Activated naive CD4-positive, alpha-beta T cell treated with anti-CD3 and anti-CD28 coated beads, Interleukin-2, amount 10 ng/mL, durations not matched to agents 7 days and 5 days (primary cell): ENCODE measurements at regions not wholly inside any gene's neighbourhood (a gene's known extent, or its start where the extent isn't known, plus 50 kb on each side); places are given as distances from the start of the nearest gene placed in this dataset.

Source experiments
- CTCF ChIA-PET: fragments of 350-600 bp; sonication (Branson Sonifier 250); formaldehyde crosslinking; loops from one replicate; lab custom pipeline; 2021; ENCODE audit warnings: antibody characterized with exemption; lab: Charles Lee
- DNase-seq: peaks from one replicate; pipeline ENCODE4 v3.0.0-alpha.2; 2020
- H3K27ac Mint-ChIP-seq: one replicate; pipeline ENCODE4 v1.8.0; 2021; ENCODE audit warnings: mild to moderate bottlenecking, moderate library complexity, mixed read lengths
- H3K27me3 Mint-ChIP-seq: one replicate; pipeline ENCODE4 v1.8.0; 2021; ENCODE audit warnings: mild to moderate bottlenecking, mixed read lengths
- H3K36me3 Mint-ChIP-seq: one replicate; pipeline ENCODE4 v1.8.0; 2021; ENCODE audit warnings: mixed read lengths
- H3K4me1 Mint-ChIP-seq: one replicate; pipeline ENCODE4 v1.8.0; 2021; ENCODE audit warnings: mixed read lengths
- H3K4me3 Mint-ChIP-seq: one replicate; pipeline ENCODE4 v1.8.0; 2021; ENCODE audit warnings: mild to moderate bottlenecking, moderate library complexity, mixed read lengths
- H3K9me3 Mint-ChIP-seq: one replicate; pipeline ENCODE4 v1.8.0; 2021; ENCODE audit warnings: mixed read lengths

DNA sequence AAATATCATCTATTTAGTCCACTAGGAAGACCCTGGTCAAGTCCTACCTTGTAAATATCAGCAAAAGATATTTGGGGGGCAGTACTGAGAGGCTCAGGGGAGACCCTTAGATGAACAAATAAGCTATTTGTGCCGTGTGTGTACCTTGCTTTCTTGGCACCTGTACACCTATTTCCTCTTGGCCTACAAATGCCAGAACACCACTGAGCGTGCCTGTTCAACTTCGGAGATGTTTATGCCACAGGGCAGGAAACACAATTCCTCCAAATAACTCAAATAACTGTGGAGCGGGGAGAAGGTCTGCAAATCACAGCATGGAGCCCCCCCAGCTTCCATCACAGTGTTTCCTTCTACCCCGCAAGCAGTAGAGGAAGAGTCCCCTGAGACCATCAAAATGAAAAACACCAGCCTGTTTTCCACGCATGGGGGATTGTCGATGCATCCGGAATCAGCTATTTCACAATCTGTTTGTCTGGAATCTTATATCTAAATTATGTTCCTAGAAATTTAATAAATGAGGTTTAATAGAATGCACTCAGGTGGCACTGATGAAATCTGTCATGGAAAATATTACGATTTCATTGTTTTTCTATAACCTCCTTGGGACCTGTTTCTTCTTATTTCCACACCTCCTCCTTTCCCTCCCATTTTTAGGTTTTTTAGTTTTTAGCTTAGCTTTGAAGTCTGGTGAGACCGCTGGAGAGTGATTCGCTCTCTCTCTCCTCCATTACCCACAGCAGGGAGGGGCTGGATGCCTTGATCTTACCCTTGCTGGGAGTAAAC is 254.0 kb upstream of the SRRM4 start:
- H3K27me3 Mint-ChIP-seq = no peaks in the 10 kb centered on the region
- no peak for DNase-seq
- H3K4me1 Mint-ChIP-seq = no peaks in the 10 kb centered on the region
- no peak overlapping the region for H3K27ac Mint-ChIP-seq
- no peak overlapping the region for H3K4me3 Mint-ChIP-seq
- peaks cover 5% of the 10 kb centered on the region for H3K9me3 Mint-ChIP-seq
- no peaks in the 10 kb centered on the region for H3K36me3 Mint-ChIP-seq
- CTCF ChIA-PET = no interaction called here

DNA sequence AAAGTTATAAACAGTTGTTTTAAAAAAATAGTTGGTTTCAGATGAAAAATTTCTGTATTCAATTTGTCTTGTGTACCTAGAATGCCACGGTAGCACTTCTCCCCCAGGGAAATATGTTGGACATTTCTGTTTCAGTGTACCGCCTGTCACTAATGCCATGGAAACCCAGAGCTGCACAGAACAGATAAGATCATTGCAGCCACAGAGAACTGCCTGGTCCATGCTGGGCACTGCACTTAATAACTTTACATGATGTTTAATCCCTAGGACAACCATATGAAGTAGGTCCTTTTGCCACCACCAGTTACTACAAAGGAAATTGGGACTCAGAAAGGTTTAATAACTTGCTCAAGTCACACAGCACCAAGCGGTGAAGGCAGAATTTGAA is 253.4 kb upstream of the SRRM4 start:
- Mint-ChIP-seq H3K4me3 (no peak overlapping the region), H3K9me3 (peaks cover 5% of the 10 kb centered on the region), H3K36me3 (no peaks in the 10 kb centered on the region), H3K4me1 (no peaks in the 10 kb centered on the region), H3K27ac (no peak overlapping the region), H3K27me3 (no peaks in the 10 kb centered on the region)
- DNase-seq = no peak
- CTCF ChIA-PET = no interaction called here

DNA sequence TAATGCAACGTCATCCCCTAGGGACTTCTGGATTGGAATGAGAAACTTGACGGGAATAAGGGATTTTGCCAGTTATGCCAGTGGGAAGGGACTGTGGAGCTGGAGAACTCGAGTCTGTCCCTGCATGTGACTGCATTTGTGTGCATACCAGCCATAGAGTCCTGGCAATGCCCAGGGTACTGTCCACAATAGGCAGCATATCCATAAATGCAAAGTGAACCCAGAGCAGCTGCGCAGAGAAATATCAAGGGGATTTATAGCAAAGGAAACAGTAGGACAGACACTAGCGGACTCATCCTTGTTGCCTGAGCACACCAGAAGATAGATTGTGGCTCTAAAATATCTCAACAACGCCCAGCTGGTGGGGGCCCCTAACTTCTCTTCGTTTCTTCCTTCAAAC is 247.1 kb upstream of the SRRM4 start:
- H3K9me3 Mint-ChIP-seq = peaks cover 5% of the 10 kb centered on the region
- H3K4me3 Mint-ChIP-seq = no peak overlapping the region
- no peaks in the 10 kb centered on the region for H3K27me3 Mint-ChIP-seq
- CTCF ChIA-PET = no interaction called here
- no peak for DNase-seq
- no peaks in the 10 kb centered on the region for H3K36me3 Mint-ChIP-seq
- no peak overlapping the region for H3K27ac Mint-ChIP-seq
- no peaks in the 10 kb centered on the region for H3K4me1 Mint-ChIP-seq

DNA sequence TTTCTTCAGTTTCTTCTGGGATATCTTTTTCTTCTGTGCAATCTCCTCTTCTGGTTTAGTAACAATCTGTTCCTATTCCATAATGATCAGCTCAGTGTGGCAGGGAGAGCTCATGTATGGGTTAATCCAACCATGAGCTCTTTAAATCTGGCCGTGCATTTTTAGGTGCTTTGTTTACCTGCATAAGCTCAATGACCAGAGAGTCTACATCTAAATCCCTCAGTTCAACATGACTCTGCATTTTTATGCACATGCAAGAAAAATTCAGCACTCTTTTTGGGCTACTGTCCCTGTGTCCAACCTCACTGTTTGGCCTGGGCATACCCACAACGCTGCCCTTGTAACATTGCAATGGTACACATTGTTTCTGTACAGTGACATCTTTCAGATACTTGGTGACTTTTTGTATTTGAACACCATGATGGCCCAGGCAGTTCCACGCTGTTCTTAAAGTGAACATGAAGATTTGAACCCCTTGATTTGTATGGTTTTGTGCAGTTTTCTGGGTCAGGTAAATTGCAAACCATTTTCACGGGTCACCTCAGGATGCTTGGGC is 243.3 kb upstream of the SRRM4 start:
- CTCF ChIA-PET = no interaction called here
- no peak for DNase-seq
- H3K9me3 Mint-ChIP-seq = peaks cover 2% of the 10 kb centered on the region
- H3K27me3 Mint-ChIP-seq = no peaks in the 10 kb centered on the region
- H3K36me3 Mint-ChIP-seq = no peaks in the 10 kb centered on the region
- no peak overlapping the region for H3K4me3 Mint-ChIP-seq
- H3K4me1 Mint-ChIP-seq = no peaks in the 10 kb centered on the region
- no peak overlapping the region for H3K27ac Mint-ChIP-seq

DNA sequence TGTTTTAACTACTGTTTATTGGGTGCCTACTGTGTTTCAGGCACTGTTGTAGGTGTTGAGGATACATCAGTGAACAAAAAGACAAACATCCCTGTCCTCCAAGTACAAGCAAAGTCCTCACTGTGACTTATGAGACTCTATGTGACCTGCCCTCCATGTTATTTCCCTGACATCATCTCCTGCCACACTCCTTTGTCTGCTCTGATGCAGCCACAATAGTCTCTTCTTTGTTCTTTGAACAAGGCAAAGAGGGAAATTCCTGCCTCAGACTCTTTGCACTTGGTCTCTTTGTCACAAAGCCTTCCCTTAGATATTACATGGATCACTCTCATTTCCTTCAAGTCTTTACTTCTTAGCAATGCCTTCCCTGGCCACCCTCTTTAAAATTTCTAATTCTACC is 240.1 kb upstream of the SRRM4 start:
- Mint-ChIP-seq H3K4me1 (no peaks in the 10 kb centered on the region), H3K4me3 (no peak overlapping the region), H3K9me3 (no peaks in the 10 kb centered on the region), H3K27ac (no peak overlapping the region), H3K36me3 (no peaks in the 10 kb centered on the region), H3K27me3 (no peaks in the 10 kb centered on the region)
- CTCF ChIA-PET = no interaction called here
- no peak for DNase-seq

DNA sequence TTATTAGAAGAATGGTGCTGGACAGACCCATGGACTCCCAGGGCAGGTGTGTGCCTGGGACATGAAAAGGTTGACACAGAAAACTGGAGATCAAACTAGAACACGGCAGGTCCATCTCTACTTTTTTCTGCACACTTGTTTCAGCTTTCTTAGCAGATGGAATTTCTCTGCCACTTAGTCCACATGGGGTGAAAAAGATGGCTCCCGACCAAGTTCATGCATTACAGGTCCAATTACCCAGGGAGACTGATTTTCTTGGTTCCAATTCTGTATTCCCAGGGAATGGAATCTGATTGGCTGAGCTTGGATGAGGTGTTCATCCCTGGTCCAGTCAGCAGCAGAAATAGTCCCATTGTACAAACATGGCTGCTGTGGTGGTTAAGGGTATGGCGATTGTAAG is 238.9 kb upstream of the SRRM4 start:
- no peaks in the 10 kb centered on the region for H3K36me3 Mint-ChIP-seq
- H3K9me3 Mint-ChIP-seq = no peaks in the 10 kb centered on the region
- CTCF ChIA-PET = no interaction called here
- H3K4me3 Mint-ChIP-seq = no peak overlapping the region
- DNase-seq = no peak
- no peak overlapping the region for H3K27ac Mint-ChIP-seq
- H3K27me3 Mint-ChIP-seq = no peaks in the 10 kb centered on the region
- H3K4me1 Mint-ChIP-seq = no peaks in the 10 kb centered on the region

DNA sequence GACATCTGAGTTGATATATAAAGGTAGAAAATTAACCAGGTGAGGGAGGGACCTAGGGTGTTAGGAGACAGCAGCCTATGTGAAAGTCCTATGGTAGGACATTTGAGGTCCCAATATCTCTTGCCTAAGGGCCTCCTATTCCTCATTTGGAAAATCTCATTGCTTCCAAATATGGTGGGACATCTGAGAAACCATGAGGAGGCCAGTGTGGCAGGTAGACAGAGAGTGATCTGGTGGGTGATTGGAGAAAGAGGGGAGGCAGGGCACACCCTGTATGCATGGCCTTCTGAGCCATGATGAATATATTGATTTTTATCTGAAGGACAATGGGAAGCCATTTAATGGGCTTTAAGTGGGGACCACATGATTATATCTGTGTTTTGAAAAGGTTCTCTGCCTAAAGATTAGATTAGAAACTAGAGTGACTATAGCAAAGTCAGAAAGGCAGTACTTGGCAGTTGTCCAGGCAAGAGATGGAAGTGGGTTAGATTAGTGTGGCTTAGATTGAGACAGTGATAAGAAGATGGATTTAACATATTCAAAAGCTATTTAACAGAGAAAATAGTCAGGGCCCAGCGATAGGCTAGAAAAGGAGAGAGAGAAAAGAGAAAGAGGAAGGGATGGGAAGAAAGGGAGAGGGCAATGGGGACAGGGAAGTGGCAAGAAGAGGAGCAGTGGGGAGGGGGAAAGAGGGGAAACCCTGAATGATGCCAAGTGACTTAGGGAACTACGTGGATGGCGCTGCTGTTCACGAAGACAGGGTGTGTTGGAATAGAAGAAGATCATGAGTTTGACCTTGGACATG is 237.2 kb upstream of the SRRM4 start:
- H3K4me1 Mint-ChIP-seq = no peaks in the 10 kb centered on the region
- H3K4me3 Mint-ChIP-seq = no peak overlapping the region

DNA sequence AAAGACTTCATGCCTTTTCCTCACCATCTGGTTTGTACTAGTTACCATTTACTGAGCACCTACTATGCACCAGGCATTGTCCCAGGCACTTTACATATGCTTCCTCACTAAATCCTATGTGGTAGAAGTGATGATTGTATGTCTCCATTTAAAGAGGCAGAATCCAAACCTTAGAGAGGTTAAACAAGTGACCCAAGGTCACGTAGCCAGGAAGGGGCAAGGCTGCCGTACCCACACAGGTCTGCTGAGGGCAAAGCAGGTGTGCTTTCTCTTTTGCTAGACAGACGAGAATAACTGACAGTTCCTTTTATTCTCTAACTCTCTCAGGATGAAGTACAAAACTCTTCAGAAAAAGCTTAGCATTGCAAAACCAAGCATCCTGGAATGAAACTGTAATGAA is 235.2 kb upstream of the SRRM4 start:
- Mint-ChIP-seq H3K9me3 (peaks cover 1% of the 10 kb centered on the region), H3K4me1 (no peaks in the 10 kb centered on the region), H3K4me3 (no peak overlapping the region), H3K36me3 (no peaks in the 10 kb centered on the region), H3K27me3 (no peaks in the 10 kb centered on the region), H3K27ac (no peak overlapping the region)
- DNase-seq = no peak
- CTCF ChIA-PET = no interaction called here

More for the DNA sequence above, 237.2 kb upstream of the SRRM4 start:
- H3K27me3 Mint-ChIP-seq = no peaks in the 10 kb centered on the region
- no peaks in the 10 kb centered on the region for H3K36me3 Mint-ChIP-seq
- CTCF ChIA-PET = no interaction called here
- H3K9me3 Mint-ChIP-seq = no peaks in the 10 kb centered on the region
- no peak overlapping the region for H3K27ac Mint-ChIP-seq
- DNase-seq = no peak

DNA sequence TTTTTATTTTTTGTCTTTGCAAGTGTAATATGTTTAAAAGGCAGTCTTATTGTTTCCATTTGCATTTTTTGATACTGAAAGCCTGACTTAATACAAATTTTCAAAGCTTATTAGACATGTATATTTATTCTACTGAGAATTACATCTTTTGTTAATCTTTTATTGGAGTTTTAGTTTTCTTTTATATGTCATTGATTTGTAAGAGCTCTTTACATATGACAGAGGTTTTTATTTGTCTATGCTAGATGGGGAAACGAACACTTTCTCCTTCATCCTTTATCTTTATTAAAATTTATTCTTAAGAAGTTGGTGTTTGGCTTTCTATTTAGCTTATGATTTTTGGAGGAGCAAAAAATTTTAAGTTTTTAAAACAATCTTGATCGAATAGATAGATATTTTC is 234.4 kb upstream of the SRRM4 start:
- Mint-ChIP-seq H3K27me3 (no peaks in the 10 kb centered on the region), H3K36me3 (no peaks in the 10 kb centered on the region), H3K27ac (no peak overlapping the region), H3K4me1 (no peaks in the 10 kb centered on the region), H3K9me3 (peaks cover 6% of the 10 kb centered on the region), H3K4me3 (no peak overlapping the region)
- CTCF ChIA-PET = no interaction called here
- DNase-seq = no peak

DNA sequence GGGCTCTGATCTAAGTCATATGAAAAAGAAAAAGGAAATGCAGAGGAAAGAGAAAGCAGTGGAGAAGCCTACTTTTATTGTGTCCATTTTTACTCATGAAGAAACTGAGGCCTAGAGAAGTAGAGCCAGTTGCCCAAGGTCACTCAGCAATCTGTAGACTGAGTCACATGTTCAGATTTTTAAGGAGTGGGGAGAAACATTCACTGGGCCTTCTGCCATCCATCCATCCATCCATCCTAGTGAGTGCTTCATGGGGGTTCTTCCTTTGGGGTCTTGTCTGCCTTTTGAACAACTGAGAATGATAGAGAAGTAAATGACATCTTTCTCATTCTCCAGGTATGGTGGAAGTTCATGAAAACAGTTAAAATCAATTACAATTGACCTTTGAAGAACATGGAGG is 233.6 kb upstream of the SRRM4 start:
- CTCF ChIA-PET = no interaction called here
- Mint-ChIP-seq H3K36me3 (no peaks in the 10 kb centered on the region), H3K27me3 (no peaks in the 10 kb centered on the region), H3K4me1 (no peaks in the 10 kb centered on the region), H3K4me3 (no peak overlapping the region), H3K27ac (no peak overlapping the region), H3K9me3 (peaks cover 8% of the 10 kb centered on the region)
- DNase-seq = no peak

DNA sequence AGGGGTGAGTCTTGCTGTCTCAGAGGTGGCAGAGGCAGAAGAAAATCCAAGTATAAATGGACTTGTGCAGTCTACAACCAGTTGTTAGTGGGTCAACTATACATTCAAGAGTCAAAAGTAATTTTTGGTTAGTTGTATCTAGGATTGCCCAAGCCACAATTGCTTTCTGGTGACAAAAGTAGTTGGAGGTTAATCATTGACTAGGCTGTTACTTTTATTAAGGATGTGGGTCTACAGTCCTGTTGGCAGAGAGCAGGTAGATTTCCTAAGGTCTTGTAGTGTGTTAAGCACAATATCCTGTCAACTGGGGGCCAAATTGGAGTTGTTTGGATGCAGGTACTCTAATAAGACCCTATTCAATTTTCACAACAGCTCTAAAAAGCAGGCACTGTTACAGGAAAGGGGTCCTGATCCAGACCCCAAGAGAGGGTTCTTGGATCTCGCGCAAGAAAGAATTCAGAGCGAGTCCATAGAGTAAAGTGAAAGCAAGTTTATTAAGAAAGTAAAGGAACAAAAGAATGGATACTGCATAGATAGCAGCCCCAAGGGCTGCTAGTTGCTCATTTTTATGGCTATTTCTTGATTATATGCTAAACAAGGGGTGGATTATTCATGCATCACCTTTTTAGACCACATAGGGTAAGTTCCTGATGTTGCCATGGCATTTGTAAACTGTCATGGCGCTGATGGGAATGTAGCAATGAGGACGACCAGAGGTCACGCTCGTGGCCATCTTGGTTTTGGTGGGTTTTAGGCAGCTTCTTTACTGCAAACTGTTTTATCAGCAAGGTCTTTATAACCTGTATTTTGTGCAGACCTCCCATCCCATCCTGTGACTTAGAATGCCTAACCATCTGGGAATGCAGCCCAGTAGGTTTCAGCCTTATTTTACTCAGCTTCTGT is 232.6 kb upstream of the SRRM4 start:
- Mint-ChIP-seq H3K4me3 (no peak overlapping the region), H3K27ac (no peak overlapping the region), H3K36me3 (no peaks in the 10 kb centered on the region), H3K9me3 (peaks cover 11% of the 10 kb centered on the region), H3K4me1 (no peaks in the 10 kb centered on the region), H3K27me3 (no peaks in the 10 kb centered on the region)
- no peak for DNase-seq
- CTCF ChIA-PET = no interaction called here

DNA sequence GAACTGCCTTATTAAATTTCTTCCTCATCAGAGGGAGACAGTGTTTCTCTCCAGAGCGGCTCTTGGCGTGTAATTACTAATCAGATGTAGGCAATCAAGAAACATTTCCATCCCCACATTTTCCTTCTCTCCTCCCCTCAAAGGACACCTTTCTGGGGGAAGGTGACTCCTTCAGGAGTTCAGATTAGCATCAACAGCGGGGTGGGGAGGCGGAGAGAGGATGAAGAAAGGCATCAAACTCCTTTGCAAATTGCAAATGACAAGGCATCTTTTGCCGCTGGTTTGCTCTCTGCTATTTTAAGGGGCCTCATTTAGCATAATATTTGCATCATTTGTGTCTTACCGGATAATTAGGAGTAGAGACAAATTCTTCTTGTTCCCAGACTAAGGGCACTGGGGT is 231.7 kb upstream of the SRRM4 start:
- H3K4me3 Mint-ChIP-seq = no peak overlapping the region
- no peak for DNase-seq
- H3K9me3 Mint-ChIP-seq = peaks cover 11% of the 10 kb centered on the region
- H3K27me3 Mint-ChIP-seq = no peaks in the 10 kb centered on the region
- H3K4me1 Mint-ChIP-seq = no peaks in the 10 kb centered on the region
- CTCF ChIA-PET = no interaction called here
- no peaks in the 10 kb centered on the region for H3K36me3 Mint-ChIP-seq
- no peak overlapping the region for H3K27ac Mint-ChIP-seq

DNA sequence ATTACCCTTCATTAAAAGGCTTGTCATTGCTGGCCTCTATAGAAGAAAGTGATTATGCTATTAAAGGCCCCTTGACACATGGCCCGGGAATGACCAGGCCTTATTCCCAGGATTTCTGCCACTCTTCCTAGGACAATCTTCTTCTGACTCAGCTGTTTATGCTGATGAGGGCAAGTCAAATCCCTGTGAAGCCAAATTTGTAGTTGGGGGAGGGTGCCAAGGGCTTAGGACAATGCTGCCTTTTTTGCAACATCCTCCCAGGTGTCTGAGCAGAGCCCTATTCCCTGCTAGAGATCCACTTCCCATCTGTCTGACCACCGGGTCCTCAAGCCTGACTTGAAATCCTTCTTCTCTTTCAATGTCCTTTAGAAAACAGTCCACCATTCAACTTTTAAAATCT is 230.7 kb upstream of the SRRM4 start:
- DNase-seq = no peak
- Mint-ChIP-seq H3K4me1 (no peaks in the 10 kb centered on the region), H3K27ac (no peak overlapping the region), H3K27me3 (no peaks in the 10 kb centered on the region), H3K4me3 (no peak overlapping the region), H3K36me3 (no peaks in the 10 kb centered on the region), H3K9me3 (peaks cover 12% of the 10 kb centered on the region)
- CTCF ChIA-PET = no interaction called here

DNA sequence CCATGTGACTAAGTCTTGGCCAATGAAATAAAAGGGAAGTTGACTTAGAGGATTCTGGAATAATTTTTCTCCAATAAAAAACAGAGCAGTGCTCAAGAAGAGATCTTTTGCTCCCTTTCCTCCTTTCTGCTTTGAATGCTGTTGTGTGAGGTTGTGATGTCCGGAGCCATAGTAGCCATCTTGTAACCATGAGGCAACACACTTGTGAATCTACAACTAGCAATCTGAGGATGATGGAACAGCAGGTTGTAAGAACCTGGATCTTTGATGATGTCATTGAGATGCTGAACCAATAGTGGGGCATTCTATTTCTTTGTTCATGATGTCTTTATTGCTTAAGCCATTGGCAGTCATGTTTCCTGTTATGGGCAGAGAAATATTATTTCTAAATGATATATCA is 230.0 kb upstream of the SRRM4 start:
- Mint-ChIP-seq H3K27ac (no peak overlapping the region), H3K36me3 (no peaks in the 10 kb centered on the region), H3K9me3 (peaks cover 16% of the 10 kb centered on the region), H3K4me3 (no peak overlapping the region), H3K27me3 (no peaks in the 10 kb centered on the region), H3K4me1 (no peaks in the 10 kb centered on the region)
- DNase-seq = no peak
- CTCF ChIA-PET = no interaction called here
